GM21381 (cell line): ENCODE measurements at regions not wholly inside any gene's neighbourhood (a gene's known extent, or its start where the extent isn't known, plus 50 kb on each side); places are given as distances from the start of the nearest gene placed in this dataset.
"Not testable (repeated sequence)": the region's sequence is repeated elsewhere in the genome, so short reads cannot be mapped to it uniquely, and the experiment has no call there.

ENCODE experiments used
- ATAC-seq: cut with Tn5 transposase; IDR thresholded peaks from one replicate; pipeline ENCODE4 v1.9.1; 2021; ENCODE audit warnings: mild to moderate bottlenecking, moderate library complexity; ENCODE audit not compliant: unreplicated experiment

DNA sequence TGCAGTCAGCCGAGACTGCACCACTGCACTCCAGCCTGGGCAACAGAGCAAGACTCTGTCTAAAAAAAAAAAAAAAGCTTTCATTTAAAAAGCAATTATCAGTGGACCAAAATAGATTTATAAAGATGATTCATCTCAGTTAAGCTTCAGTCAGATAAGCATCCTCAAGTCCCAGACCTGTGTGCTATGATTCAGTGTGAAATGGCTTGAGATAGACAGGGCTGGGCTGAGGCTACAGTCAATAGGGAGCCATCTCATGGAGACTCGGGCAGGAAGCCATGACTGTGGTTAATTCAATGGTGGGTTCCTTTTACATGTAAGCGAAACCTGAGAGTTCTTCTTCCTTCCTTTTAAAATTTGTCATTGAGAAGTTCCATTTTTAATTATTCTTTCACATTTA lies 276.0 kb downstream of the TFAP2A start:
- no peak for ATAC-seq

GRCh38 chr6:10136636-10137035 lies 278.2 kb downstream of the TFAP2A start:
- ATAC-seq: no peak

GRCh38 chr6:10134185-10134584 lies 280.7 kb downstream of the TFAP2A start:
- not testable (repeated sequence) for ATAC-seq

DNA sequence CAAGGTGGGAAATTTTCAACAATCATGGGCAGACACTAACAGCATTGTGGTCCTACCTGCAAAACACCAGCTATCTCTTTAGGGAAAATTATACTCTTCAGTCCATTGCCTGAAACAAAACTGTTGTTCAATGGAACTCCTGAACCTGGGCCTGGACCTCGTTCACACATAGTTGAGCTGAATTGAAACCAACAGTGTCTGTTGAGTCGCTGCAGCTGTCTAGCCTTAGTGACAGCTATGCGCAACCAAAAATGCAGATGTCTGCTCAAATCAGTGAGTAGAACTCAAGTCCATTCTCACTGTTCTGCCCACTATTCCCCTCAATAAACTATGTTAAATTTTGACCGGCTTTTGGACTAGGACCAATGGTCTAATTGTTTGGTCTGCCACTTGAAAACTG lies 286.2 kb downstream of the TFAP2A start:
- ATAC-seq: no peak

DNA sequence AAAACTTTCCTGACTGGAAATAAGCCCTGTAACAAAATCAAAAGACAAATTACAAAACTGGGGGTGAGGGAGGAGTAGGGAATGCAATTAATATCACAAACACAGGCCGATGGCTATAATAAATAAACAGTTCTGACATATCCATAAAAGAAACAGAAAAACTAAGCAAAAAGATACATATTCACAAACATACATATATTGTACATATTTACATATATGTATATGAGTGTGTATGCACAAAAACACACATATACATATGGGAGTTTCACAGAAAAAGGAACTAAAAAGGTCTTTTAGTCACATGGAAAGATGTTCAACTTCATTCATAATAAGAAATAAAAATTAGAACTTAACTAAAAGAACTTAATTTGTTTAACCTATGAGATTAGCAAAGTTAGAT lies 292.7 kb downstream of the TFAP2A start:
- ATAC-seq: no peak

DNA sequence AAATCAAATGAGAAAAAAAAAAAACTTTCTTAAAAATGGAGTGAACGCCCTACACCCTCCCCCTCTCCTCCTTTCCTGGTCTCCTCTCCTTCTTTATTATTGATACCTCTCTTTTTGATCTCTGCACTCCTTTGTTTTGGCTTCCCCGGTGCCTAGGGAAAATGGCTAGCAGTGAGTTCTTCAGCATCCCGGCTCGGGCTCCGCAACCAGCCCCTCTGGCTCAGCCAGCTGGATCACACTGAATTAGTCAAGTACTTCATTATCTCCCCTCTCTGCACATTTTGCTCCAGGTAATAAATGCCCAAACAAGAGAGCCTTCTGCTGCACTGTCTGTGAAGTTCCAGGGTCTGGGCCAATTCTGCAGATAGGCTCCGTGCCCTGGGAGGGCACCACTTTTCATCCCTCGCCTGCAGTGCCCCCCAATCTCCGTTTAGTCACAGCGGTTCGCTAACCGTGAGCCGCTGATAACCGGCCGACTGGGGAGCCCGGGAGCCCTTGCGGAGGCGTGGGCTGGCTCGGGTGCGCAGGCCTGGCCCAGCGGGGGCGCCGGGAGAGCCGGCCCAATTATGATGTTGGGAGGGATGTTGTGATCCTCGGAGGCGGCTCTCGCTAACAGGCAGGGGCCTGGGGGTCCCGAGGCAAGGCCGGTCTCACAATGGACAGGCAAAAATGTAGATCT lies 301.9 kb downstream of the TFAP2A start:
- no peak for ATAC-seq

- no peak for ATAC-seq
Measured at GRCh38 chr6:10111975-10112374, 302.9 kb downstream of the TFAP2A start.

GRCh38 chr6:10101551-10102252 lies 313.2 kb downstream of the TFAP2A start:
- ATAC-seq: no peak

DNA sequence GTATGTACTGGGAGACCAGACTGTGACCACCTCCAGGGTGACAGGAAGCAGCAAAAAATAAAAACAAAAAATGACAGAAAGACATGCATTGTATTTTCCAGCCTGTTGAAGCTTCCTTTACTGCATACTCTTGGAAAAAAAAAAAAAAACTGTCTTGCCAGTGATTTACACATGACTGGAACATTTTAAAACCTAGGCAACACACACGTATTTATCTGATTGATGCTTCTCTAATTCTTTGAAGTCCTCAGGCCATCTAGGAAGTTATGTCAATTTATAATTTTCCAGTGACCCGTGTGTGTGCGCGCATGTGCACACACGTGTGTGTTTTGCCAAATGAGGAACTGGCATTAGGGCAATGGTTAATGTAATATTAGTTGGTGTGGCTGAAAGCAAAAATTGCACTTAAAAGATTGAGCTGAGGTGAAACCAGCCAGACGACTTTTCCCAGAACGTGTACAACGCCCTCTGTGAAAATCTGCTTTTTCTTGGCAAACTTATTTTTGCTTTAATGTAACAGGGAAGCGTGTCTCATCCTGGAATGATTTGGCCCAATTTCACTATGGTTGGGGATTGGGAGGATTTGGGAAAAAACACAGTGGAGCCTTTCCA lies 315.2 kb downstream of the TFAP2A start:
- no peak for ATAC-seq

DNA sequence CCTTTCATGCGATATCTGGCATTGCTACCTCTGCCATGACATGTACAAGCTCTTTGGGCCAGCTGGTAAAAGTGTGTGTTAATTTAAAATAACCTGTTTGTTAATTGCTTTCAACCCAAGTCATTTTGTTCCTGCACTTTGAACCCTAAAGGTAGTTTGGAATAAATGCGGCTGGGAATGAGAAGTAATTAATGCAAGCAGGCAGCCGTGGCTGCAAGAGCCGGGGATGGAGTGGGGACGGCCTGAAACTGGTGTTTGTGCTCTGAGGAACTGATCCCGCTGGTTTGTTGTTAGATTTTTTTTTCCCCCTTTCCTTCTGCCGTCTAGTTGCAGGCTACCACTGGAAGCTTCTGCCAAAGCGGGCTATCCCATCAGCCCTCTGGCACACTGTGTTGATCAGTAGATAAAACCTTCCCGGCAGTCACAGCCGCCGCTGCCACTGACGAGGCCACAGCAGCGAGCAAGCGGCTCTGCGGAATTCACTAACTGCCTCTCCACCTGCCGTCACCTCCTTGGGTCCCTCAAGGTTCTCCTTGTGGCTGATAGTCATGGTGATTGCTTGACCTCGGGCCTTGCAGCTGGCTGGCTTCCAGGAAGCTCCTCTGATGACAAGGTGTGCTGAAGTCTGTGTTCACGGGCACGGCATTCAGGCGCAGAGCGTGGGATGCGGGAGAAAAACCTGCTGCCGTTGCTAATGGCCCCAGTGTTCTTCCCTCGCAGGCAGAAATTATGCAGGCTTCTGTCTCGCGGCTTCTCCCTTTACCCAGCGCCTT lies 315.9 kb downstream of the TFAP2A start:
- ATAC-seq: no peak

- no peak for ATAC-seq
Measured at GRCh38 chr6:10093282-10093681, 321.6 kb downstream of the TFAP2A start.

DNA sequence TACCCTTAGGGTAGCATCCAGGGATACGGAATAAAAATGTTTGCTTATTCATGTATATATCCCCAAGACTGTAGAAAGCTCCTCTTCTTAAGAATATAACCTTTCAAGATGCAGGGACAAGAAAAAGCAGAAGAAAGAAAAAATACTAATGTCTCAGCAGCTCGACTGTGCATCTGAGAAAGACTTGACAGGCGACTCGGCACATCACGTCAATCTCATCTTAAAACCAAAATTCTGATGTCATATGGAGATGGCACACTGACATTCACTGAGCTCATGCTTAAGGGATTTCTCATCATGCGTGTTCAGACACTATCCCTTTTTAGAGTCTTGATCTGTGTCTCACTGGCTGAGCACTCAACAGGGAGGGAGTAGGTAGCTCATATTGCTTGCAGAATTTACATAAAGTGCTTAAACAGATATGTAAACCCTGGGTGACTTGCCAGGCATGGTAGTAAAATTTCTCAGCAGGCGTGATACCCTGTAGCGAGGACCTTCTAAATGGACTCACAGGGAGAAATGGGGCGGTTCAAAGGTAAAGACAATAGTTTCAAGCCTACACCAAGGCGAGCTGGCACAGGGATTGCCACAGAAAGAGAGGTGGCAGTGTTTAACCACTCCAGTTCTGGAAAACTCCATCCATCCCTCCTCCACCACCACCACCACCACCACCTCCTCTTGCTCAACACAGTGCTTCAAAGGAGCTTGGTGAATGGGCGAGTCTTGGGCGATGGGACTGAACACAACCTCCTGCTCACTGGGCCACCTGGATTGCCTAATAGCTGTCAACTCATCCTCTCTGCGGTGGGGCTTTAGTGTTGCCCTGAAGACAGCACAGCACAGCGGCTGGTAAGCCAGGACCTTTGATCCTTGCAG lies 330.5 kb downstream of the TFAP2A start:
- ATAC-seq: no peak

- ATAC-seq: no peak
Measured at GRCh38 chr6:10082385-10082784, 332.5 kb downstream of the TFAP2A start.

DNA sequence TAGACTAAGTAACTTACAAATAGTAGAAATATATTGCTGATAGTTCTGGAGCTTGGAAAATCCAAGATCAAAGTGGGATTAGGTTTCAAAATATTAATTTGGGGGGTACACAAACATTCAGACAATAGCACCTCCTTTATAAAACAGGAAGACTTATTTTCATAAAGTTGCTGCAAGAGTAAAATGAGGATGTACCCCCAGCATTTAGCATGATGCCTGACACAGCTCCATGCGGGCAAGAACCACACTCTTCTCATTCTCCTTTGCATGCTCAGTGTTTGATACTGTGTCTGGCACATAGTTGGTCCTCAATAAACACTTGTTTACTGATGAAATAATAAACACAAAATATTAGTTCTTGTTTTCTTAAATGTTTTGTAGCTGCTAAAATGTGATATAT lies 332.9 kb downstream of the TFAP2A start:
- no peak for ATAC-seq

GRCh38 chr6:10081075-10081474 lies 333.8 kb downstream of the TFAP2A start:
- no peak for ATAC-seq

- ATAC-seq: no peak
Measured at GRCh38 chr6:10080561-10080960, 334.3 kb downstream of the TFAP2A start.

DNA sequence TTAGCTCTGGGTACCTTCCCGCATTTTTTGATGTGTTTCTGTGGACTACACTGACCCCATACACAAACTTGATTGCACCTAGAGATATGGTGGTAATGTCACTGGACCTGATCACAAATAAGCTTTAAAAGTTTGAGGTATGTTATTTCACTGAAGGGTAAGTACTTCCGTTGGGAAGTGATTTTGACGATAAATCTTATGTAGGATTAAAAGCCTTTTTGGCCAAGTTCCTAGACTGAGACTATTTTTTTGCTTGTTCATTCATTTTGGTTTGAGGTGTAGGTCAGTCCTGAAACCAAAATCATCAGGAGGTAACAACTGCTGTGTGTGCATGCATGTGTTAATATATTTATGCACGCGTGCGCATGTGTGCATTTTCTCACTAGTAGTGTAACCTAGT lies 336.3 kb downstream of the TFAP2A start:
- no peak for ATAC-seq

DNA sequence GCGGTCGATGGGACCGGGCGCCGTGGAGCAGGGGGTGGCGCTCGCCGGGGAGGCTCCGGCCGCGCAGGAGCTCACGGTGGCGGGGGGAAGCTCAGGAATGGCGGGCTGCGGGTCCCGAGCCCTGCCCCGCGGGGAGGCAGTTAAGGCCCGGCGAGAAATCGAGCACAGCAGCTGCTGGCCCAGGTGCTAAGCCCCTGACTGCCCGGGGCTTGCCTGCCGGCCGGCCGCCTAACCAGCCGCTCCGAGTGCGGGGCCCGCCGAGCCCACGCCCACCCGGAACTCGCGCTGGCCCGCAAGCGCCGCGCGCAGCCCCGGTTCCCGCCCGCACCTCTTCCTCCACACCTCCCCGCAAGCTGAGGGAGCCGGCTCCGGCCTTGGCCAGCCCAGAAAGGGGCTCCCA lies 340.1 kb downstream of the TFAP2A start:
- ATAC-seq: not testable (repeated sequence)

DNA sequence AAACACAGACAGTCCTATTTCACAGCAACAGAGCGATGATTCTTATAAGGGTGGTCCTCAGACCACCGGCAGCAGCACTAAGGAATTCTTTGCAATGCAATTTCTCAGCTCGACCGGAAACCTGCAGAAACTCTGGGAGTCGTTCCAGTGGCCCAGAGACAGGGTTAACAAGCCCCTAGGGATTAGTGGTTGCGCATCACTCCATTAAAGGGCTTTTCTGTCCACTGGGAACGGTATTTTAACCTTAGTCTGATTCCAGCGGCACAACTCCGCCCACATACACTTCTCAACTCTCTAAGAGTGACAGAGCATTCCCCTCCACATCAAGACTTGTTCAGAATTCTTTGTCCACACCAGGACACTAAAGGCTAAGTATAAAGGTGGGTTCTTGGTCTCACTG lies 341.5 kb downstream of the TFAP2A start:
- ATAC-seq: no peak

DNA sequence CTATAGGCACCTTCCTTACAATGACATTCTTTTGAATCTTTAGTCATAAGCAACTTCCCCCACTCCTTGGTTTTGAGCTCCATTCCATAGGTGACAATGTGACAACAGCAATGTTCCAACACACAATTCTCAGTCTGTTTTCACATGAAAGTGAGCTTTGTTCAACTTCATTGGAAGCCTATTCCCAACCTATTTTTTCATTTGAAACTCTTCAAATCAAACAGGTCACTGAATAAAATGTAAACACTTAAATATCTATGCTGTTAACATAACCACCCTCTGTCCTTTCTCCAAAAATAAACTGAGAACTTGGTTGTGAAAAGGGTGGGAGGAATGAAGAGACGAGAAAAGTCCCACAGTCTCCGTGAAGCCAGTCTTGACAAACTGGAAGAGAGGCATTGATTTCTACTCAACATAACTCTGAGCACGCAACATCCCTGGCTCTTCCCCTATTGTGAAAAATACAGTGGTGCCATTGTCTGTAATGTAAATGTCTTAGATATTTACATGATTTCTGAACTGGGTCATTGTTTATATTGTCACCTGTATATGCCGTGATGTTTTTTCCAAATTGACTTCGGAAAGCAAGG lies 343.1 kb downstream of the TFAP2A start:
- ATAC-seq: no peak
